Choroid plexus epithelial cell (primary cell): ENCODE measurements at regions not wholly inside any gene's neighbourhood (a gene's known extent, or its start where the extent isn't known, plus 50 kb on each side); places are given as distances from the start of the nearest gene placed in this dataset.
"Not testable (repeated sequence)": the region's sequence is repeated elsewhere in the genome, so short reads cannot be mapped to it uniquely, and the experiment has no call there.

Experiments
- DNase-seq: peaks from one replicate; pipeline ENCODE4 v3.0.0-alpha.2; 2010; ENCODE audit warnings: low read depth
- H3K4me3 ChIP-seq: 2 replicates; pipeline ENCODE4 v1.5.1; 2011; ENCODE audit warnings: low read depth, mild to moderate bottlenecking, control low read depth, low read length, moderate library complexity
- TF ChIP-seq, protein P1 (sequence below): conservative IDR thresholded peaks from 2 replicates; pipeline ENCODE4 v1.5.1; 2011; ENCODE audit warnings: low read depth, mild to moderate bottlenecking, control low read depth, inconsistent platforms, low read length, moderate library complexity

GRCh38 chr2:67896076-67896475 is 166.7 kb downstream of the C1D start:
- H3K4me3 ChIP-seq, result no peak overlapping the region
- TF ChIP-seq, protein P1, sequence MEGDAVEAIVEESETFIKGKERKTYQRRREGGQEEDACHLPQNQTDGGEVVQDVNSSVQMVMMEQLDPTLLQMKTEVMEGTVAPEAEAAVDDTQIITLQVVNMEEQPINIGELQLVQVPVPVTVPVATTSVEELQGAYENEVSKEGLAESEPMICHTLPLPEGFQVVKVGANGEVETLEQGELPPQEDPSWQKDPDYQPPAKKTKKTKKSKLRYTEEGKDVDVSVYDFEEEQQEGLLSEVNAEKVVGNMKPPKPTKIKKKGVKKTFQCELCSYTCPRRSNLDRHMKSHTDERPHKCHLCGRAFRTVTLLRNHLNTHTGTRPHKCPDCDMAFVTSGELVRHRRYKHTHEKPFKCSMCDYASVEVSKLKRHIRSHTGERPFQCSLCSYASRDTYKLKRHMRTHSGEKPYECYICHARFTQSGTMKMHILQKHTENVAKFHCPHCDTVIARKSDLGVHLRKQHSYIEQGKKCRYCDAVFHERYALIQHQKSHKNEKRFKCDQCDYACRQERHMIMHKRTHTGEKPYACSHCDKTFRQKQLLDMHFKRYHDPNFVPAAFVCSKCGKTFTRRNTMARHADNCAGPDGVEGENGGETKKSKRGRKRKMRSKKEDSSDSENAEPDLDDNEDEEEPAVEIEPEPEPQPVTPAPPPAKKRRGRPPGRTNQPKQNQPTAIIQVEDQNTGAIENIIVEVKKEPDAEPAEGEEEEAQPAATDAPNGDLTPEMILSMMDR, result no peak
- DNase-seq, result no peak

DNA sequence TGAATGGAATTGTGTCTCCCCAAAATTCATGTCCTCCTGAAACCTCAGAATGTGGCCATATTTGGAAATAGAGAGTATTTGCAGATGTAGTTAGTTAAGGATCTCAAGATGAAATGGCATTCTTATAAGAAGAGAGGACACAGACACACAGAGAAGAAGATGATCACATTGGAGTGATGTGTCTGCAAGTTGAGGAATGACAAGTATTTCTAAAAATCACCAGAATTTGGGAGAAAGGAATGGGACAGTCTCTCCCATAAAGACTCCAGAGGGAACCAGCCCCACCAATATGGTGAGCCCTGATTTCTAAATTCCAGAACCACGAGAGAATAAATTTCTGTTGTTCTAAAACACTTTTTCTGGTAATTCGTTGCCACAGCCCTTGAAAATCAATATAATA is 166.3 kb downstream of the C1D start:
- H3K4me3 ChIP-seq, result no peak overlapping the region
- TF ChIP-seq, protein P1, result no peak
- DNase-seq, result no peak

DNA sequence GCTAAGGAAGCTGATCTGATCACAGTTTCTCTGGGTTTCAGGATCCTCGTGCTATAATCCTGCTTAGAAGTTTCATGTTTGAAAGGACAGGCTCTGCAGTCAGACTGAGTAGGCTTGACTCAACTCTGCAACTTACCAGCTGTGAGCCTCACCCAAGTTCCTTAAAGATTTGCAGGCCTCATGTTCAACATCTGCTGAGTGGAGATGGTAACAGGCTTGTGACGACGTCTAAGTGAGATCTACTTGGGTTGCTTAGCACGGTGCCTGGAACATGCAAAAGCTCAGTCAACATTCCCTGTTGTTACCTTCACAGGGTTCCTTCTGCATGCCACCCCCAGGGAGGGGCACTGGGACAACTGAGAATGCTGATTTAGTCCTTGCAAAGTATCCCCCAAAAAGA is 164.2 kb downstream of the C1D start:
- no peak overlapping the region for H3K4me3 ChIP-seq
- TF ChIP-seq, protein P1, result no peak
- DNase-seq, result peak; percentile 10

- no peak overlapping the region for H3K4me3 ChIP-seq
- no peak for DNase-seq
- TF ChIP-seq, protein P1, result no peak
These were observed 163.6 kb downstream of the C1D start for GRCh38 chr2:67899187-67899586.

DNA sequence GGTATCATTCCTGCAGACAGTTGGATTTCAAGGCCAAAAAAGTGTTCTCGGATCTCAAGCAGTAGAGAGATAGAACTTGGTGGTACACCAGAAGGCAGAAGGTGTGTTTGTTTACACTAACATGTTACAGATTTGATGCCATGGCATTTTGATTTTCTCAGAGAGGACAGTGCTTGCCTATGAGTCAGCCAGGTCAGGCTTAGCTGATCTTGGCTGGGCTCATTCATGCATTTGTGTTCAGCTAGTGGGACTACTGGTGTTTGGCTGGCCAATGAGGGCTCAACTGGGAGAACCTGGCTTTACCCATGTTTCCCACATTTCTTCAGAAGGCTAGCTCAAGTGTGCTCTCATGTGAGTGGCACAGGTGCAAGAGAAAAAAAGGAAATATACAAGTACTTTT is 162.0 kb downstream of the C1D start:
- DNase-seq, result no peak
- TF ChIP-seq, protein P1, result no peak
- no peak overlapping the region for H3K4me3 ChIP-seq

DNA sequence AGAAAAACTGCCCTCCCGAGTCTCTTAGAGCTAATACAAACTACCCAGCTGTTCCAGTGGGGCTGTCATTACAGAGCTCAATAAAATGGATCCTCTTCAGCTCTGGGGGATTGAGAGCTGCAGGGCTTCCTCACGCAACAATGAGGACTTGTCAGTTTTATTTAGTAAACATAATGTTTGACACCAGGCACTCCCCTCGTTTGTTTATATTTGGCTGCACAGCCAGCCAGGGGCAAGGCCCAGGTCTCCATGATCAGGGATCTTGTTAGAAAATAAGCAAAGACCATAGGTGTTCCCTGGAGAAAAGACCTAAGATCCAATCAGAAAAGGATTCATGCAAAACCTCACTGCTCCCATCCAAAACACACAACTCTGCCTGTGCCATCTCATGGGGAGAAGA is 158.2 kb downstream of the C1D start:
- no peak overlapping the region for H3K4me3 ChIP-seq
- DNase-seq, result no peak
- TF ChIP-seq, protein P1, result no peak

DNA sequence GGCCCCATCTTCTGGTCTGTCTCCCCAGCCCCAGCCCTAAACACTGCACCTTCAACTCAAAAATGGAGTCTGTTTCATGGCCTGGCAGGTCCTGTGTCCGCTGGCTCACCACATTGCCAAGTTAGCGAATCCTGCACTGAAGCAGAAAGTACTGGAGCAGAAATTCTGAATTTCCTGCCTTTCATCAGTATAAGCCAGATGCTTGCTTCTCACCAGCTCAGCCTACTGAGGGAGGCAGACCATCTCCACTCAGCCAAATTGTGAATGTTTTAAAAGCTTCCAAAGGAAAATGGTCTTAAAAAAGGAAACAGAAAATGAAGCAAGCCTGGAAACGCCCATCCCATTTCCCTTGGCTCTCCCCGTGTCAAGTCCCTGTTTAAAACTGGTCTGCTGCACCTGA is 157.8 kb downstream of the C1D start:
- TF ChIP-seq, protein P1, result no peak
- DNase-seq, result no peak
- no peak overlapping the region for H3K4me3 ChIP-seq

GRCh38 chr2:67906547-67906946 is 156.3 kb downstream of the C1D start:
- DNase-seq, H3K4me3 ChIP-seq: not testable (repeated sequence)
